ENCODE measurements at regions not wholly inside any gene's neighbourhood (a gene's known extent, or its start where the extent isn't known, plus 50 kb on each side); places are given as distances from the start of the nearest gene placed in this dataset.

- no peak overlapping the region for H3K4me3 ChIP-seq
- no peaks in the 10 kb centered on the region for H3K27me3 ChIP-seq (ENCODE audit: insufficient read depth in 3 of 3, low read length in 2 of 3)
- WGBS, 3 donors, result 35 to 43% (median 36%) methylated on average over 8 of the region's 8 CpGs
Observed at GRCh38 chr14:49970474-49971147, 77.7 kb downstream of the ARF6 start.

GRCh38 chr14:49971156-49972130 lies 78.6 kb downstream of the ARF6 start:
- no peaks in the 10 kb centered on the region for H3K36me3 ChIP-seq (ENCODE audit: insufficient read depth in 1 of 2, low read depth in 1 of 2)
- no peaks in the 10 kb centered on the region for H3K9me3 ChIP-seq
- WGBS, 3 donors, result 37 to 41% (median 38%) methylated on average over 9 of the region's 9 CpGs
- H3K4me1 ChIP-seq, result peaks cover 33% of the 10 kb centered on the region
- intact Hi-C loops (cut with DNase I), result no loop called here
- ATAC-seq (peak; percentile 63 to 80 (median 70)), DNase-seq (no peak)
- H3K27ac ChIP-seq, result peak overlapping the region; percentile 73
- H3K27me3 ChIP-seq (ENCODE audit: insufficient read depth in 3 of 3, low read length in 2 of 3), result no peaks in the 10 kb centered on the region
- TF ChIP-seq, protein P1, sequence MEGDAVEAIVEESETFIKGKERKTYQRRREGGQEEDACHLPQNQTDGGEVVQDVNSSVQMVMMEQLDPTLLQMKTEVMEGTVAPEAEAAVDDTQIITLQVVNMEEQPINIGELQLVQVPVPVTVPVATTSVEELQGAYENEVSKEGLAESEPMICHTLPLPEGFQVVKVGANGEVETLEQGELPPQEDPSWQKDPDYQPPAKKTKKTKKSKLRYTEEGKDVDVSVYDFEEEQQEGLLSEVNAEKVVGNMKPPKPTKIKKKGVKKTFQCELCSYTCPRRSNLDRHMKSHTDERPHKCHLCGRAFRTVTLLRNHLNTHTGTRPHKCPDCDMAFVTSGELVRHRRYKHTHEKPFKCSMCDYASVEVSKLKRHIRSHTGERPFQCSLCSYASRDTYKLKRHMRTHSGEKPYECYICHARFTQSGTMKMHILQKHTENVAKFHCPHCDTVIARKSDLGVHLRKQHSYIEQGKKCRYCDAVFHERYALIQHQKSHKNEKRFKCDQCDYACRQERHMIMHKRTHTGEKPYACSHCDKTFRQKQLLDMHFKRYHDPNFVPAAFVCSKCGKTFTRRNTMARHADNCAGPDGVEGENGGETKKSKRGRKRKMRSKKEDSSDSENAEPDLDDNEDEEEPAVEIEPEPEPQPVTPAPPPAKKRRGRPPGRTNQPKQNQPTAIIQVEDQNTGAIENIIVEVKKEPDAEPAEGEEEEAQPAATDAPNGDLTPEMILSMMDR (IDR thresholded peaks at IDR 0.05), result no peak
- peak overlapping the region; percentile 35 for H3K4me3 ChIP-seq

More at GRCh38 chr14:49970474-49971147, 77.7 kb downstream of the ARF6 start:
- DNase-seq (no peak), ATAC-seq (peak in 2 of 4 donors; percentile 33 to 35)
- Histone ChIP-seq H3K9me3 (no peaks in the 10 kb centered on the region), H3K36me3 (ENCODE audit: insufficient read depth in 1 of 2, low read depth in 1 of 2) (no peaks in the 10 kb centered on the region), H3K4me1 (peaks cover 33% of the 10 kb centered on the region), H3K27ac (peak overlapping the region; percentile 3)
- TF ChIP-seq, protein P1 (IDR thresholded peaks at IDR 0.05), result no peak
- intact Hi-C loops (cut with DNase I), result no loop called here

GRCh38 chr14:49972131-49972671 lies 79.3 kb downstream of the ARF6 start:
- DNase-seq, result no peak
- H3K4me3 ChIP-seq, result peak overlapping the region; percentile 35
- H3K36me3 ChIP-seq (ENCODE audit: insufficient read depth in 1 of 2, low read depth in 1 of 2), result no peaks in the 10 kb centered on the region
- 2 to 11% (median 10%) methylated on average over 5 of the region's 5 CpGs for WGBS, 3 donors
- peak overlapping the region; percentile 73 for H3K27ac ChIP-seq
- TF ChIP-seq, protein P1 (IDR thresholded peaks at IDR 0.05), result no peak
- ATAC-seq, result peak; percentile 27 to 66 (median 45)
- H3K27me3 ChIP-seq (ENCODE audit: insufficient read depth in 3 of 3, low read length in 2 of 3), result no peaks in the 10 kb centered on the region
- intact Hi-C loops (cut with DNase I), result no loop called here
- peaks cover 33% of the 10 kb centered on the region for H3K4me1 ChIP-seq
- H3K9me3 ChIP-seq, result no peaks in the 10 kb centered on the region

DNA sequence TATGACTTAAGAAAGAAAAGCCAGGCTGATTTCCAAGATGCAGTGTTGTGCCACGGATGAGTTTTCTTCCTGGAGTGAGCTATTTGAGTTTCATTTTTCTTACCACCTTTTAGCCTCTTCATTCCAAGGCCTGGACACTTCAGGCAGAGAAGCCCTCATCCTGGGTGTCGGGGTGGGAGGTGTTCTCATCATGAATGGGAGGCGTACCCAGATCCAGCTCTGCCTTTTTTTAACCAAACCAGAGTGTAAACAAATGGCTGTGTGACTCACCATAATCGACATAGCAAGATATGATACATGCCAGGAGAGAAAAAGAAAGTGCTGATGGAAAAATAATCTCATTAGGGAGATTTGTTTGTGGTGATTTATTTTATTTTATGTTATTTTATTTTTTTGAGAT lies 79.9 kb downstream of the ARF6 start:
- peak in 3 of 4 donors; percentile 51 to 64 (median 62) for ATAC-seq
- H3K27me3 ChIP-seq (ENCODE audit: insufficient read depth in 3 of 3, low read length in 2 of 3), result no peaks in the 10 kb centered on the region
- intact Hi-C loops (cut with DNase I), result no loop called here

More for the DNA sequence above, 79.9 kb downstream of the ARF6 start:
- WGBS, 3 donors, result 13 to 19% (median 18%) methylated on average over 4 of the region's 4 CpGs
- Histone ChIP-seq H3K27ac (peak overlapping the region; percentile 73), H3K9me3 (no peaks in the 10 kb centered on the region), H3K36me3 (ENCODE audit: insufficient read depth in 1 of 2, low read depth in 1 of 2) (no peaks in the 10 kb centered on the region), H3K4me1 (peaks cover 33% of the 10 kb centered on the region), H3K4me3 (peak overlapping the region; percentile 35)
- DNase-seq, result no peak
- TF ChIP-seq, protein P1 (IDR thresholded peaks at IDR 0.05), result no peak
